Choroid plexus epithelial cell (primary cell): ENCODE measurements at regions not wholly inside any gene's neighbourhood (a gene's known extent, or its start where the extent isn't known, plus 50 kb on each side); places are given as distances from the start of the nearest gene placed in this dataset.

Experiments
- DNase-seq: peaks from one replicate; pipeline ENCODE4 v3.0.0-alpha.2; 2010; ENCODE audit warnings: low read depth
- H3K4me3 ChIP-seq: 2 replicates; pipeline ENCODE4 v1.5.1; 2011; ENCODE audit warnings: low read depth, mild to moderate bottlenecking, control low read depth, low read length, moderate library complexity
- CTCF ChIP-seq: conservative IDR thresholded peaks from 2 replicates; pipeline ENCODE4 v1.5.1; 2011; ENCODE audit warnings: low read depth, mild to moderate bottlenecking, control low read depth, inconsistent platforms, low read length, moderate library complexity

GRCh38 chr1:218991089-218991488 lies 182.6 kb upstream of the LYPLAL1 start:
- DNase-seq = no peak
- TF ChIP-seq CTCF = no peak

GRCh38 chr1:218994615-218995014 lies 179.1 kb upstream of the LYPLAL1 start:
- no peak for DNase-seq
- no peak for TF ChIP-seq CTCF
- no peak overlapping the region for H3K4me3 ChIP-seq

More at GRCh38 chr1:218991089-218991488, 182.6 kb upstream of the LYPLAL1 start:
- H3K4me3 ChIP-seq = no peak overlapping the region

- TF ChIP-seq CTCF = no peak
- no peak for DNase-seq
- no peak overlapping the region for H3K4me3 ChIP-seq
Measured at GRCh38 chr1:218995091-218995665, 178.5 kb upstream of the LYPLAL1 start.

- no peak overlapping the region for H3K4me3 ChIP-seq
- TF ChIP-seq CTCF = peak; percentile 38
- peak; percentile 23 for DNase-seq
Measured at GRCh38 chr1:218996362-218996761, 177.3 kb upstream of the LYPLAL1 start.

GRCh38 chr1:219000005-219000404 lies 173.7 kb upstream of the LYPLAL1 start:
- no peak overlapping the region for H3K4me3 ChIP-seq
- no peak for DNase-seq
- no peak for TF ChIP-seq CTCF

- H3K4me3 ChIP-seq = no peak overlapping the region
- peak; percentile 30 for DNase-seq
- TF ChIP-seq CTCF = no peak
Measured at GRCh38 chr1:219000631-219001030, 173.0 kb upstream of the LYPLAL1 start.

- no peak for DNase-seq
- no peak for TF ChIP-seq CTCF
- no peak overlapping the region for H3K4me3 ChIP-seq
Measured at GRCh38 chr1:219010720-219011119, 163.0 kb upstream of the LYPLAL1 start.
